ENCODE measurements at regions not wholly inside any gene's neighbourhood (a gene's known extent, or its start where the extent isn't known, plus 50 kb on each side); places are given as distances from the start of the nearest gene placed in this dataset.

GRCh38 chr12:113521708-113522107 lies 50.0 kb upstream of the LHX5 start:
- DNase-seq (ENCODE audit: low spot score) = no peak
